Muscle of leg (tissue), 3 donors: ENCODE measurements at regions not wholly inside any gene's neighbourhood (a gene's known extent, or its start where the extent isn't known, plus 50 kb on each side); places are given as distances from the start of the nearest gene placed in this dataset.

Experiments
- DNase-seq: peaks from one replicate; pipeline ENCODE4 v3.0.0; 2013
- H3K27ac ChIP-seq: one replicate; pipeline ENCODE4 v1.5.1; 2013; ENCODE audit warnings: mild to moderate bottlenecking, low read length, control low read depth
- H3K27me3 ChIP-seq: one replicate; pipeline ENCODE4 v1.6.1; 2013; ENCODE audit warnings: low read length; ENCODE audit not compliant: control insufficient read depth, insufficient read depth
- H3K36me3 ChIP-seq: one replicate; pipeline ENCODE4 v1.6.1; 2013; ENCODE audit warnings: low read length; ENCODE audit not compliant: control insufficient read depth, insufficient read depth
- H3K4me1 ChIP-seq: one replicate; pipeline ENCODE4 v1.6.1; 2013; ENCODE audit warnings: low read length; ENCODE audit not compliant: control insufficient read depth, insufficient read depth
- H3K4me3 ChIP-seq: one replicate; pipeline ENCODE4 v1.5.1; 2013; ENCODE audit warnings: low read length, control low read depth
- H3K9me3 ChIP-seq: replicated peaks from 2 replicates; pipeline ENCODE4 v1.6.1; 2013; ENCODE audit warnings: low read depth, low read length; ENCODE audit not compliant: control insufficient read depth
- WGBS: methylation state at CpG from one replicate; pipeline ENCODE4 v1.1.5; 2013; ENCODE audit warnings: missing lambda C conversion rate; ENCODE audit not compliant: insufficient coverage; 5-methylcytosine and 5-hydroxymethylcytosine counted together

DNA sequence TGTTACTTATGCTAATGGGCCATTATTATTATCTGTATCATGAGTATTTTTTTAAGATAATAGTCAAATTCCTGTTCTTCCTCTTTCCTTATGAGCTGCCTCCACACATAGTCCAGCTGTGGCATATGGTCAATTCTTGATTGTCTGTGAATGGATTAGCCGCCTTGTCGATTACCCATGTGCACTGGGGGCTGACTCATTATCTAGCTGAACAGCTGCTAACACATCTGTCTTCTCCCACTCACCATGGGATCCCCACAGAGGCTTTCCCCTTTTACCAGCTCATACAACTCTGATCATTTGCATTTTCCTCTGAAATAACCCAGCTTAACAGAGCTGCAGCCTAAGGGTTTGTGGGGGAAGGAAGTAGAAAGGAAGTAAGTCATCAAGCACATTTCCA lies 915.0 kb downstream of the CDH11 start:
- no peaks in the 10 kb centered on the region for H3K36me3 ChIP-seq
- no peak overlapping the region for H3K4me3 ChIP-seq
- no peaks in the 10 kb centered on the region for H3K4me1 ChIP-seq
- 40% methylated on average over 1 of the region's 2 CpGs for WGBS
- no peaks in the 10 kb centered on the region for H3K9me3 ChIP-seq
- no peaks in the 10 kb centered on the region for H3K27me3 ChIP-seq
- peak; percentile 58 for DNase-seq
- no peak overlapping the region for H3K27ac ChIP-seq

- no peak overlapping the region for H3K4me3 ChIP-seq
- no peaks in the 10 kb centered on the region for H3K36me3 ChIP-seq
- no peaks in the 10 kb centered on the region for H3K27me3 ChIP-seq
- no peak overlapping the region for H3K27ac ChIP-seq
- no peaks in the 10 kb centered on the region for H3K9me3 ChIP-seq
- DNase-seq, result no peak
- WGBS, result no CpG with 5 or more reads among the region's 4 CpGs
- H3K4me1 ChIP-seq, result no peaks in the 10 kb centered on the region
These were observed 918.7 kb downstream of the CDH11 start for GRCh38 chr16:64203126-64203525.

GRCh38 chr16:64202571-64202970 lies 919.3 kb downstream of the CDH11 start:
- Histone ChIP-seq H3K36me3 (no peaks in the 10 kb centered on the region), H3K27me3 (no peaks in the 10 kb centered on the region), H3K4me3 (no peak overlapping the region), H3K9me3 (no peaks in the 10 kb centered on the region), H3K27ac (no peak overlapping the region), H3K4me1 (no peaks in the 10 kb centered on the region)
- 56% methylated on average over 2 of the region's 4 CpGs for WGBS
- no peak for DNase-seq

GRCh38 chr16:64196444-64196843 lies 925.4 kb downstream of the CDH11 start:
- no peak for DNase-seq
- H3K9me3 ChIP-seq, result no peaks in the 10 kb centered on the region
- H3K36me3 ChIP-seq, result no peaks in the 10 kb centered on the region
- no peak overlapping the region for H3K4me3 ChIP-seq
- no peaks in the 10 kb centered on the region for H3K4me1 ChIP-seq
- no peaks in the 10 kb centered on the region for H3K27me3 ChIP-seq
- no peak overlapping the region for H3K27ac ChIP-seq
- WGBS, result no CpG with 5 or more reads among the region's 1 CpG

GRCh38 chr16:64185954-64186353 lies 935.9 kb downstream of the CDH11 start:
- WGBS, result no CpG with 5 or more reads among the region's 3 CpGs
- peak; percentile 13 for DNase-seq
- no peaks in the 10 kb centered on the region for H3K27me3 ChIP-seq
- H3K4me1 ChIP-seq, result no peaks in the 10 kb centered on the region
- H3K27ac ChIP-seq, result no peak overlapping the region
- H3K4me3 ChIP-seq, result no peak overlapping the region
- no peaks in the 10 kb centered on the region for H3K36me3 ChIP-seq
- H3K9me3 ChIP-seq, result no peaks in the 10 kb centered on the region

DNA sequence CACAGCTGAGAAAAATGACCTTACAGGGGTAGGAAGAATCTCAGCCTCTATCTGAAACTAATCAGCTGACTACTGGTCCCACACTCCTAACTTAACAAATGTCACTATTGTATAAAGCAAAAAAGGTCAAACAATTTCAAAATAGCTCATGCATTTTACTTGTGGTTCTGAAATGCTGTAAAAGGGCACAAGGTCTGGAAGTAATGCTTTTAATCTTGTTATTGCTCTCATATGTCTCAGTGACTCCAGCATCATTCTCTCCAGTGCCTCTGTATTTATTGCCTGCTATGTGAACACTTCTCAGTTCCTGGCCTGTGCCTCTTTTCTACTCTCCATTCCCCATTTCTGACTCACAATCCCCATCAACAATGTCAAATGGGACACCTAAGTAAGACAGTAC lies 937.7 kb downstream of the CDH11 start:
- Histone ChIP-seq H3K27ac (no peak overlapping the region), H3K4me1 (no peaks in the 10 kb centered on the region), H3K27me3 (no peaks in the 10 kb centered on the region), H3K9me3 (no peaks in the 10 kb centered on the region), H3K36me3 (no peaks in the 10 kb centered on the region), H3K4me3 (no peak overlapping the region)
- no peak for DNase-seq

DNA sequence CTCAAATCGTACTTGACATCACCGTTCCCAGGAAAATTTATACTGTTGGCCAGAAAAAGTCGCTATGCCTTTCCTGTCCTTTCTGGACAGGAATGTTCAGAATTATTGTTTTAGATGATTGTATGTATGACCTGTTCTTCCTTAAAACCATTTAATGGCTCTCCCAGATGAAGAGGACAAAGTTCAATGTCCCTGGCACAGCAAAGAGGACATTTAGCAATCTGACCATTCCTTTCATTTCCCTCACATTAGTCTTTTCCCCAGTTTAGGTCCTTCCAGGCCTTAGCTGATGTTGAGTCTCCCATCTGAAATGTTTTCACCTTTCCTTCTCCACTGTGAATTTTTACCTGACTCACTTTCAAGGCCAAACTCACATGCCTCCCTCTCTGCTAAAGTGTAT lies 938.9 kb downstream of the CDH11 start:
- H3K4me3 ChIP-seq, result no peak overlapping the region
- H3K27me3 ChIP-seq, result no peaks in the 10 kb centered on the region
- WGBS, result no CpG with 5 or more reads among the region's 3 CpGs
- DNase-seq, result no peak
- H3K27ac ChIP-seq, result no peak overlapping the region
- H3K36me3 ChIP-seq, result no peaks in the 10 kb centered on the region
- H3K4me1 ChIP-seq, result no peaks in the 10 kb centered on the region
- H3K9me3 ChIP-seq, result peaks cover 6% of the 10 kb centered on the region

DNA sequence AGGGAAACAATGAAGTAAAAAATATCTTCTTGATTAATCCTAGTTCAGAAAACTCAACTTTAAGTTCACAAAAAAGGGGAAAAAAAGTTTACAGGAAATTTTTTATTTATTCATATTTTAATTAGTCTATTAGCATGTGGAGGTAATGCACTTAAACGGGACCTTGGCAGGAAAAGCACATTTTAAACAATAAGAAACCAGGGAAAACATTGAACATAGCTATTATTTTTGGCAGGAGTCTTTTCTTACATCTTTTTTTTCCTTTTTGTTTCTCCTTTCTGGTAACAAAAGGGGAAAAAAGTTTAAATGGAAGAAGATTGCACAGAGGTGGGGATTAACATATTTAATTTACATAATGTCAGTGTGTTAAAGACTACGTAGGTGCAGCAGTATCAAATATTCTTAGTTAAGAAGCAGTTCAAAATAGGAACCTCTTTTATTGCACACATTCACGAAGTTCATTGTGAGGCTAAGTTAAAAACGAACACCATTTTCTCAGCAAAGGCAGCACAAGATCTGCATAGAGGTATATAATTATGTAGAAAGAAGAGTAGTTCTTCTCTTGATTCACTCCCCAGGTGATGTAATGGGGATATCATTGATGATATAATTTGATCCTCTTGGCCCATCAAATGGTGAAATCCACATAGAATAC lies 940.5 kb downstream of the CDH11 start:
- no CpG with 5 or more reads among the region's 4 CpGs for WGBS
- H3K36me3 ChIP-seq, result no peaks in the 10 kb centered on the region
- H3K4me1 ChIP-seq, result no peaks in the 10 kb centered on the region
- H3K27me3 ChIP-seq, result no peaks in the 10 kb centered on the region
- peaks cover 7% of the 10 kb centered on the region for H3K9me3 ChIP-seq
- peak; percentile 62 for DNase-seq
- no peak overlapping the region for H3K4me3 ChIP-seq
- no peak overlapping the region for H3K27ac ChIP-seq

- peaks cover 7% of the 10 kb centered on the region for H3K9me3 ChIP-seq
- WGBS, result no CpG with 5 or more reads among the region's 4 CpGs
- H3K4me1 ChIP-seq, result no peaks in the 10 kb centered on the region
- H3K27ac ChIP-seq, result no peak overlapping the region
- H3K27me3 ChIP-seq, result no peaks in the 10 kb centered on the region
- H3K36me3 ChIP-seq, result no peaks in the 10 kb centered on the region
- no peak for DNase-seq
- H3K4me3 ChIP-seq, result no peak overlapping the region
These were observed 941.5 kb downstream of the CDH11 start for GRCh38 chr16:64180136-64180900.

DNA sequence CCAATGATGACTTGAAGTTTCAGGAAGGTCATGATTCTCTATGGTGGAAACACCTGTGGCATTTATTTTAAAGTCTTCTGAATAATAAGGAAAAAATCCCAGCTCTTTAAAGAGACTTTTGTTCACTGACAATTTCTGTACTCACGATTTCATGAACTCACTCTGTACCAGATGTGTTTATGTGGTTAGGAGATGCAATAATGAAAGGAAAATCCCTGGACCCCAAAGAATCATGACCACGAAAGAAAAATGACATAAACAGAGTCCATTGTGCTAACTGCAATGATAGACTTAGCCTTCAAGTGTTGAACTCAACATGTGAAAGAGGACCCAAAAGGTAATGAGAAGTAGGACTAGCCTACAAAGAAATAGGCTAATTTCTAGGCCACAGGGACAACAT lies 947.5 kb downstream of the CDH11 start:
- H3K36me3 ChIP-seq, result no peaks in the 10 kb centered on the region
- H3K27me3 ChIP-seq, result no peaks in the 10 kb centered on the region
- no CpG with 5 or more reads among the region's 2 CpGs for WGBS
- H3K4me3 ChIP-seq, result no peak overlapping the region
- H3K9me3 ChIP-seq, result peaks cover 7% of the 10 kb centered on the region
- no peak for DNase-seq
- no peak overlapping the region for H3K27ac ChIP-seq
- H3K4me1 ChIP-seq, result no peaks in the 10 kb centered on the region
